SK-N-SH (cell line): ENCODE measurements at regions not wholly inside any gene's neighbourhood (a gene's known extent, or its start where the extent isn't known, plus 50 kb on each side); places are given as distances from the start of the nearest gene placed in this dataset.

Source experiments
- CTCF ChIA-PET: fragments of 300-600, 350-600 bp; formaldehyde crosslinking; extraction: SDS; loops from one replicate; lab custom pipeline; 2021; lab: Yijun Ruan, JAX
- POLR2A ChIA-PET: fragments of 350-600 bp; sonication (Branson Sonifier 250); formaldehyde crosslinking; extraction: SDS; loops from one replicate; lab custom pipeline; 2020; ENCODE audit warnings: antibody characterized with exemption, inconsistent platforms; lab: Yijun Ruan, JAX
- DNase-seq: peaks from one replicate; pipeline ENCODE4 v3.0.0; 2012
- H2AFZ ChIP-seq: fragments of 200-600 bp; sonication (generic); 2 replicates; pipeline ENCODE4 v1.8.1; 2016; ENCODE audit warnings: antibody characterized with exemption, mild to moderate bottlenecking, low read depth
- H3F3A ChIP-seq: fragments of 200-600 bp; sonication (generic); replicated peaks from 2 replicates; pipeline ENCODE3; 2016; ENCODE audit warnings: antibody characterized with exemption, mild to moderate bottlenecking; ENCODE audit not compliant: insufficient read depth
- H3K27ac ChIP-seq, 2 experiments: fragments of 200-500 bp in 1 of 2; fragments of 200-600 bp in 1 of 2; sonication (Bioruptor generic) in 1 of 2; sonication (generic), shearing (Covaris generic) in 1 of 2; 2 replicates each; pipeline versions ENCODE4 v1.5.1 to v1.6.1; 2014 to 2016; ENCODE audit warnings: low read depth in 2 of 2, inconsistent platforms in 1 of 2, low read length in 1 of 2, mild to moderate bottlenecking in 1 of 2, mixed read lengths in 1 of 2
- H3K27me3 ChIP-seq: fragments of 200-600 bp; sonication (generic), shearing (Covaris generic); 2 replicates; pipeline ENCODE4 v1.6.1; 2016; ENCODE audit warnings: mixed run types; ENCODE audit not compliant: insufficient read depth
- H3K36me3 ChIP-seq, 2 experiments: fragments of 200-500 bp in 1 of 2; fragments of 200-600 bp in 1 of 2; sonication (Bioruptor generic) in 1 of 2; sonication (generic) in 1 of 2; replicated peaks in 1 of 2; 2 replicates each; pipeline versions ENCODE3 to v1.5.1; 2014 to 2016; ENCODE audit warnings: low read length in 1 of 2, mild to moderate bottlenecking in 1 of 2; ENCODE audit not compliant: insufficient read depth in 2 of 2, control insufficient read depth in 1 of 2
- H3K4me1 ChIP-seq, 2 experiments: fragments of 200-500 bp in 1 of 2; fragments of 200-600 bp in 1 of 2; sonication (Bioruptor generic) in 1 of 2; sonication (generic), shearing (Covaris generic) in 1 of 2; 2 replicates each; pipeline versions ENCODE4 v1.5.1 to v1.6.1; 2014 to 2016; ENCODE audit warnings: low read depth in 1 of 2, low read length in 1 of 2, mixed run types in 1 of 2; ENCODE audit not compliant: insufficient read depth in 2 of 2, control insufficient read depth in 1 of 2
- H3K4me2 ChIP-seq: fragments of 200-600 bp; sonication (generic), shearing (Covaris generic); 2 replicates; pipeline ENCODE4 v1.6.1; 2017; ENCODE audit warnings: mixed run types
- H3K4me3 ChIP-seq, 2 experiments: fragments of 200-500 bp in 1 of 2; fragments of 200-600 bp in 1 of 2; sonication (Bioruptor generic) in 1 of 2; sonication (generic), shearing (Covaris generic) in 1 of 2; 2 replicates each; pipeline versions ENCODE4 v1.5.1 to v1.8.1; 2014 to 2016; ENCODE audit warnings: low read depth in 2 of 2, inconsistent platforms in 1 of 2, low read length in 1 of 2, mild to moderate bottlenecking in 1 of 2, mixed read lengths in 1 of 2, moderate library complexity in 1 of 2
- H3K79me2 ChIP-seq: fragments of 200-600 bp; sonication (generic); 2 replicates; pipeline ENCODE4 v1.8.1; 2017; ENCODE audit warnings: mild to moderate bottlenecking; ENCODE audit not compliant: insufficient read depth
- H3K9ac ChIP-seq: fragments of 200-600 bp; sonication (generic); 2 replicates; pipeline ENCODE4 v1.6.1; 2017; ENCODE audit warnings: mixed run types
- H3K9me2 ChIP-seq: fragments of 200-600 bp; sonication (generic); 2 replicates; pipeline ENCODE4 v1.6.1; 2017; ENCODE audit warnings: mixed run types
- H3K9me3 ChIP-seq: fragments of 200-600 bp; sonication (generic); 2 replicates; pipeline ENCODE4 v1.6.1; 2017; ENCODE audit warnings: mixed run types, mild to moderate bottlenecking, moderate library complexity
- H4K20me1 ChIP-seq: fragments of 200-600 bp; sonication (generic); 2 replicates; pipeline ENCODE4 v1.6.1; 2017; ENCODE audit warnings: mild to moderate bottlenecking, mixed run types; ENCODE audit not compliant: insufficient read depth
- CHD2 ChIP-seq: fragments of 150-350 bp; IDR thresholded peaks from 2 replicates; pipeline ENCODE4 v1.6.1; 2018; ENCODE audit warnings: low read length; ENCODE audit not compliant: partially characterized antibody
- ELF1 ChIP-seq: IDR thresholded peaks from 2 replicates; pipeline ENCODE4 v1.4.0; 2012
- EZH2phosphoT487 ChIP-seq: fragments of 200-600 bp; sonication (generic); IDR thresholded peaks from 2 replicates; pipeline ENCODE4 v1.6.1; 2017; ENCODE audit warnings: low read depth, mixed run types, mild to moderate bottlenecking, antibody characterized with exemption, moderate library complexity, borderline replicate concordance
- FOXJ3 ChIP-seq: sonication (generic); formaldehyde crosslinking; IDR thresholded peaks from 2 replicates; pipeline ENCODE4 v1.5.1; 2020; ENCODE audit warnings: mild to moderate bottlenecking, missing genetic modification reagents
- FOXM1 ChIP-seq: IDR thresholded peaks from 2 replicates; pipeline ENCODE4 v1.4.0; 2012; ENCODE audit warnings: low read depth, mild to moderate bottlenecking
- GATA2 ChIP-seq: sonication (generic); formaldehyde crosslinking; IDR thresholded peaks from 2 replicates; pipeline ENCODE4 v1.5.0; 2020; ENCODE audit warnings: mild to moderate bottlenecking, missing genetic modification reagents
- IRF3 ChIP-seq: fragments of 150-350 bp; IDR thresholded peaks from 2 replicates; pipeline ENCODE4 v1.6.1; 2016; ENCODE audit warnings: mild to moderate bottlenecking, low read depth, low read length
- MAX ChIP-seq: IDR thresholded peaks from 2 replicates; pipeline ENCODE4 v1.4.0; 2012; ENCODE audit warnings: low read depth
- MEF2A ChIP-seq: IDR thresholded peaks from 2 replicates; pipeline ENCODE4 v1.4.0; 2012; ENCODE audit warnings: low read depth, borderline replicate concordance
- MXI1 ChIP-seq: IDR thresholded peaks from 2 replicates; pipeline ENCODE4 v1.6.1; 2012; ENCODE audit warnings: mild to moderate bottlenecking, low read depth, low read length, improper control_type of control experiment
- NRF1 ChIP-seq: IDR thresholded peaks from 2 replicates; pipeline ENCODE4 v1.6.1; 2012; ENCODE audit warnings: low read depth, mild to moderate bottlenecking, low read length
- PBX3 ChIP-seq: IDR thresholded peaks from 2 replicates; pipeline ENCODE4; 2012
- POLR2AphosphoS5 ChIP-seq: IDR thresholded peaks from 2 replicates; pipeline ENCODE4 v1.6.1; 2012; ENCODE audit warnings: low read depth, low read length
- RAD21 ChIP-seq: IDR thresholded peaks from 2 replicates; pipeline ENCODE4 v1.6.1; 2012; ENCODE audit warnings: mild to moderate bottlenecking, low read length
- RCOR1 ChIP-seq: fragments of 150-350 bp; IDR thresholded peaks from 2 replicates; pipeline ENCODE4 v1.6.1; 2017; ENCODE audit warnings: antibody characterized with exemption, low read length
- RFX5 ChIP-seq: IDR thresholded peaks from 2 replicates; pipeline ENCODE4 v1.6.1; 2012; ENCODE audit warnings: mild to moderate bottlenecking, improper control_type of control experiment, low read length
- RXRA ChIP-seq: IDR thresholded peaks from 2 replicates; pipeline ENCODE4 v1.4.0; 2012; ENCODE audit warnings: low read depth, mild to moderate bottlenecking, borderline replicate concordance
- SMC3 ChIP-seq: IDR thresholded peaks from 2 replicates; pipeline ENCODE4 v1.6.1; 2012; ENCODE audit warnings: low read depth, low read length, improper control_type of control experiment
- TAF1 ChIP-seq: IDR thresholded peaks from 2 replicates; pipeline ENCODE4 v1.6.1; 2012; ENCODE audit warnings: low read depth, mild to moderate bottlenecking, low read length, moderate library complexity, borderline replicate concordance
- USF1 ChIP-seq: IDR thresholded peaks from 2 replicates; pipeline ENCODE4 v1.4.0; 2012; ENCODE audit warnings: low read depth, borderline replicate concordance
- USF2 ChIP-seq: fragments of 150-350 bp; IDR thresholded peaks from 2 replicates; pipeline ENCODE4 v1.6.1; 2017; ENCODE audit warnings: antibody characterized with exemption, low read length, low read depth, borderline replicate concordance
- YY1 ChIP-seq: IDR thresholded peaks from 2 replicates; pipeline ENCODE4 v1.4.0; 2012; ENCODE audit warnings: low read depth, mild to moderate bottlenecking
- WGBS: methylation state at CpG from one replicate; pipeline ENCODE4 v1.1.6; 2017; ENCODE audit warnings: low lambda C conversion rate; 5-methylcytosine and 5-hydroxymethylcytosine counted together

- CTCF ChIA-PET, result no interaction called here
- Histone ChIP-seq H3K4me2 (no peak overlapping the region), H3K4me3 (no peak overlapping the region), H4K20me1 (no peaks in the 10 kb centered on the region), H3K36me3 (no peaks in the 10 kb centered on the region), H3F3A (peaks cover 3% of the 10 kb centered on the region)
- TF ChIP-seq USF1 (no peak), MEF2A (no peak), FOXM1 (no peak), FOXJ3 (CRISPR knock-in tag) (no peak), GATA2 (CRISPR knock-in tag) (no peak), POLR2AphosphoS5 (no peak), MAX (no peak), EZH2phosphoT487 (no peak), CHD2 (no peak), RAD21 (no peak)
- TF ChIP-seq, all 33 proteins: peak for 0
- H3K27me3 ChIP-seq, result no peaks in the 10 kb centered on the region
- H3K79me2 ChIP-seq, result no peaks in the 10 kb centered on the region
- H2AFZ ChIP-seq, result no peak overlapping the region
- 93% methylated on average over 9 of the region's 9 CpGs for WGBS
- no peaks in the 10 kb centered on the region for H3K9me2 ChIP-seq
- H3K4me1 ChIP-seq, result peaks cover 0 to 5% of the 10 kb centered on the region in 2 experiments; a peak in 2 of 4 replicates
- no peak for DNase-seq
- H3K9ac ChIP-seq, result no peak overlapping the region
- H3K27ac ChIP-seq, result no peak overlapping the region
- no peaks in the 10 kb centered on the region for H3K9me3 ChIP-seq
- POLR2A ChIA-PET, result no interaction called here
Measured at GRCh38 chr20:50247196-50248094, 56.8 kb downstream of the CEBPB start.

GRCh38 chr20:50248104-50248641 lies 57.5 kb downstream of the CEBPB start:
- 66% methylated on average over 11 of the region's 17 CpGs for whole genome bisulfite sequencing
- DNase-seq, result no peak
- Histone ChIP-seq H2AFZ (no peak overlapping the region), H3F3A (peaks cover 3% of the 10 kb centered on the region), H3K36me3 (no peaks in the 10 kb centered on the region), H3K9ac (no peak overlapping the region), H3K9me3 (no peaks in the 10 kb centered on the region), H3K27ac (no peak overlapping the region), H3K9me2 (no peaks in the 10 kb centered on the region), H3K4me3 (no peak overlapping the region), H3K4me2 (no peak overlapping the region), H3K27me3 (no peaks in the 10 kb centered on the region), H4K20me1 (no peaks in the 10 kb centered on the region), H3K4me1 (peaks cover 0 to 5% of the 10 kb centered on the region in 2 experiments; a peak in 2 of 4 replicates), H3K79me2 (no peaks in the 10 kb centered on the region)
- TF ChIP-seq PBX3 (no peak), RCOR1 (no peak), USF1 (no peak), ELF1 (no peak), FOXM1 (no peak), USF2 (no peak), IRF3 (no peak), YY1 (no peak), RXRA (no peak), RFX5 (no peak), TAF1 (no peak), CHD2 (no peak), NRF1 (no peak), MEF2A (no peak), SMC3 (no peak), POLR2AphosphoS5 (no peak), GATA2 (CRISPR knock-in tag) (no peak), MXI1 (no peak)
- POLR2A ChIA-PET, result no interaction called here
- CTCF ChIA-PET, result no interaction called here
